GM12892 (cell line): ENCODE measurements at regions not wholly inside any gene's neighbourhood (a gene's known extent, or its start where the extent isn't known, plus 50 kb on each side); places are given as distances from the start of the nearest gene placed in this dataset.
A peak's percentile ranks its signal among the peaks of the same experiment; 100 is the strongest.

Experiments
- DNase-seq: peaks from one replicate; pipeline ENCODE4 v3.0.0; 2011; ENCODE audit not compliant: insufficient read length
- FAIRE-seq: peaks from 2 replicates; lab custom pipeline; 2011; peaks lifted over from hg19 to GRCh38; lab: Jason Lieb, UNC
- POLR2A ChIP-seq: IDR thresholded peaks from 2 replicates; pipeline ENCODE4 v1.6.1; 2011; ENCODE audit warnings: low read depth, low read length, control low read depth
- POLR2AphosphoS5 ChIP-seq: IDR thresholded peaks from 2 replicates; pipeline ENCODE4 v1.6.1; 2011; ENCODE audit warnings: low read depth, low read length, control low read depth
- TAF1 ChIP-seq: IDR thresholded peaks from 2 replicates; pipeline ENCODE4 v1.6.1; 2011; ENCODE audit warnings: low read depth, mild to moderate bottlenecking, control low read depth, low read length, borderline replicate concordance

DNA sequence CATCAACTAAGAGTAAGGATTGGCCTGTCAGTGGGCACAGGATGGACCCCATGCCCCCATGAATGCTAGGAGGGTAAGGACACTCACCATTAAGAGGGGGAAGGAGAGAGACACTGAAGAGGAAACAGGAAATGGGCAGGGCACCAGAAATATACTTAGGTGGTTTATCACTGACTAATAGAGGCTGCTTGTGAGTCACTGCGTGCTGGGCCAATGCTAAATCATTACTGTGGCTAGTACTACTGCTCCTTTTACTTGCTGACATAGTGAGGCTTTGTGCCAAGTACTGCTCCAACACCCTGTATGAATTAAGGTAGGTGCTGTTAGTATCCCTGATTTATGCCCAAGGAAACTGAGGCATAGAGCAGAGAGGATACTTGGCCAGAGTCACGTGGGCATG lies 130.4 kb upstream of the FRMPD4 start:
- peak; percentile 17 for FAIRE-seq
- DNase-seq, result no peak
- TF ChIP-seq POLR2A, result no peak
- TF ChIP-seq TAF1, result no peak

DNA sequence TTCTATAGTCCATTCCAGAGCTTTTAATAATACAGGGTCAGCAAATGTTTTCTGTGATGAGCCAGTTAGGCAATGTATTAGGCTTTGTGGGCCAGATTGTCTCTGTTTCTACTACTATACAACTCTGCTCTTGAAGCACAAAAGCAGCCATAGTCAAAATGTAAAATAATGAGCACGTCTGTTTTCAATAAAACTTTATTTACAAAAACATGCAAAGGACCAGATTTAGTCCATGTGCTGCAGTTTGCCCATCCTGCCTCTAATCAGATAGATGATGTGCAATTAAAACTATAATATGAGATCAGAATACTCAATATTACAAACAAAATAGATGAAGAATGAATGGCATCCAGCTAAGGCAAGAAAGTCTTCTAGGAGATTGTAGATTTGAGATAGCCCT lies 127.8 kb upstream of the FRMPD4 start:
- DNase-seq (no peak), FAIRE-seq (no peak)
- no peak for TF ChIP-seq POLR2AphosphoS5
- no peak for TF ChIP-seq TAF1
- no peak for TF ChIP-seq POLR2A

DNA sequence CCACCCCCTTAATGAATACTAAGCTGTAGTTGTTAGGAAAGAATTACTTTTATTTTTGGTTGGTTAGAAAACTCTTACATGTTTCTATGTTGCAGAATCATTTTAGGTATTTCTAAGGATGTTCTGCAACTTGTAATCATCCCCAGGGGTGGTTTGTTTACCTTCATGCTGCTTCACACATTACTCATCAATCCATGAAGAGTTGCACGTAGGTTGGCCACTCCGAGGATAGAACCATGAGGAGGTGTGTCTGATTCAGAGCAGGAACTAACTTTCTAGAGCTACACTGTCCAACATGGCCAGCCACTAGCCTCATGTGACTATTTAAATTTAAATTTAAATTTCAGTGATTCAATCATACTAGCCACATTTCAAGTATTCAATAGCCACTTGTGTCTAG lies 127.2 kb upstream of the FRMPD4 start:
- TF ChIP-seq POLR2A, result no peak
- no peak for TF ChIP-seq TAF1
- TF ChIP-seq POLR2AphosphoS5, result no peak

DNA sequence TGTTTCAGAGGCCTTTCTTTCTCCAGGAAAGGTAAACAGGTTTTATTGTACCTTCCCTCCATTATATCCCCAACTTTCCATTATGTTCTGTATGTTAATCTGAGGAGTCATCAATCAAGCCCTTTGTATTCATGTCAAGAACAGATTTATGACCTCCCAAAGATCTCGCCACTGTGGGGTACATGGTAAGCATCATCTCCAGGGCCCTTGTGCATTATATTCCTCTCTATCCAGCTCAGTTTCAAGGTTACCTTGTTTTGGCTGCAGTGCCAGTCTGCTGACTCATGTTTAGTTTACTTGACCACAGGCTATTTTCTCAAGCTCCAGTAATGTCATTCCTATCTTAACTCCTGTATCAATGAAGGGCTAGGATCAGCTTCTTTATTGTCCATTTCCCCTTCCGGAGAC lies 125.1 kb upstream of the FRMPD4 start:
- DNase-seq (no peak), FAIRE-seq (no peak)
- TF ChIP-seq POLR2A (no peak), POLR2AphosphoS5 (no peak), TAF1 (no peak)

More for the DNA sequence above, 127.2 kb upstream of the FRMPD4 start:
- FAIRE-seq (no peak), DNase-seq (no peak)

DNA sequence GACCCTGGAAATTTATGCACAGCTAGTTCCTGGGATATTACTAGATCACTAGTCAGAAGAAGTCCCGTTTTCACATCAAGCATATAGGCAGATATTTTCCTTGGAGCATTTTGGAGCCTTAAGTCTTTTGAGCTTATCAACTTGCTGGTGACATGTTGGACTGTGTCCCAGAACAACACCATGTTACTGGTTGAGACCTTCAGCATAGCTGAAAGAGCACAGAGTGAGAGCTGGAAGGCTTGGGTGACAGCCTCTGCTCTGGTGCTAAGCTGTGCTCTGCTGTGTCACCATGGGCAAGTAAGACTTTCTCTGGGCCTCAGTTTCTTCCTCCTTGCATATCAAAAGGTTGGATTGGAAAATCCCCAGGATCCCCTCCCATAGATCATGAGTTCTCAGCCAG lies 116.6 kb upstream of the FRMPD4 start:
- no peak for DNase-seq
- FAIRE-seq, result no peak
- no peak for TF ChIP-seq POLR2AphosphoS5
- TF ChIP-seq TAF1, result no peak
- TF ChIP-seq POLR2A, result no peak

DNA sequence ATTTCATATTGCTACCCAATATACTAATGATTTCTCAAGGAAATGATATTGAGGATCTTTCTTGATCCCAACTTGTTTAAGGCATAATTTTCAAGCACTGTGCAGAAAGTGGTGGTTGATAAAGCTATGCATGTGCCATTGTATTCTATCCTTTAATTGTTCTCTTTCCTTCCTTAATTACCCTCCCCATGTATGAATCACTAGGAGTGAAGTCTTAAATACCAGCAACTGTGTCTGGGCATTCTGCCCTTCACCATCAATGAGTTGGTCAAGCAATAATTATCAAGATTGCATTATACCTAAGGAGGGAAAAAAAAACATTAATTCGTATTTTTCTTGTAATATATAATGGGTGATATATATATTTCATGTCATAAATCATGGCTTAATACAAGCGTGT lies 111.8 kb upstream of the FRMPD4 start:
- DNase-seq (no peak), FAIRE-seq (no peak)
- TF ChIP-seq POLR2A (no peak), TAF1 (no peak), POLR2AphosphoS5 (no peak)

DNA sequence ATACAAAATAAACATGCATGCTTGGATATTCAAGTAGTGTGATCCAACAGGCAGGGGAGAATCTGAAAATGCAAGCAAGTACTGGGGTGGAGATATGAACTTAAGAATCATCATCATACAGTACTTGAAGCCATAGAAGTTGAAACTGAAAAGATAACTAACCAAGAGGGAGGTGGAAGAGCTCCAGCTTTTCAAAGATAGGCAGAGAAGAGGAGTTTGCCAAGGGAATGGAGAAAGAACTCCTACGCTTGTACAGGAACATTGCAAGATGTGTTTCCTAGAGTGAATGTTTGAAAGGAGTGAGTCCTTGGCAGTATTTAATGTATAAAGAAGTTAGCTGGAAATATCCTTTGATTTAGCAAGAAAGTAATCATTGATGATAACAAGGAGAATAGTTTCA lies 106.2 kb upstream of the FRMPD4 start:
- TF ChIP-seq TAF1, result no peak
- TF ChIP-seq POLR2A, result no peak
- no peak for TF ChIP-seq POLR2AphosphoS5
- FAIRE-seq (no peak), DNase-seq (no peak)

DNA sequence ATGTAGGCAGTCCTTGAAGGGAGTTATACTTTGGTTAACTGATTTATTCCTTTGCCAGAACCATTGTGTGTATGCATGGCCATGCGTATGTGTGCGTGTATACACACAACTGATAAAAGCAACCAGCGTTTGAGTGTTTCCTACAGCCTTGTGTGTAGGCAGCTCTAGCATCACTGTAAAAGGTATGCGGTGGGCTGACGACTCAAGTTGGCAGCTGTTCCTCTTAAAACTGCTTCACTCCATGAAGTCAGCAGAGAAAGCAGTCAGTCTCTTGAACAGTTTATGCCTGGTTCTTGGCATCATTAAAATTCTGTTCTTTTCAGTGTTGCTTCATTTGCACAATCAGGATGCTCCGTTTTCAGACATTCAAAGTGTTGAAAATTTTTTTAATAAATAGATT lies 103.5 kb upstream of the FRMPD4 start:
- TF ChIP-seq POLR2AphosphoS5 (no peak), TAF1 (no peak)
- DNase-seq (no peak), FAIRE-seq (no peak)

DNA sequence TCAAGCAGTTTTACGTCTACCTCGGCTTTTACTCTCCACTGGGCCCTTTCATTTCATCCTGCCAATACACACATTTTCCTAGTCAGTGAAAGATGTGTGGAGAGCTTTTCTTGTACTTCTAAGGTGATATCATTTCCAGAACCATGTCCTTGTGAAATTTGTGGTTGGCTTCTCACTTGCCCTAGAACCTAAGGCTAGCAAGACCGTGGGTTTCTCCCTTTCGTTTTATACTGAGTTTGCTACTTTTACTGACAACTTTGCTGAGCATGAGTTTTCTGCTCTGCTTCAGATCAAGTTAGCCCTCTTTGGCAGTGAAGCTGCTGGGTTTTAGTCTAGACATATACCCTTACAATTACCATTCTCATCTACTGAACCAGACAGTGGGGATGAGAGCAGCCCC lies 95.7 kb upstream of the FRMPD4 start:
- no peak for FAIRE-seq
- TF ChIP-seq TAF1 (no peak), POLR2A (no peak), POLR2AphosphoS5 (no peak)
- DNase-seq, result no peak

DNA sequence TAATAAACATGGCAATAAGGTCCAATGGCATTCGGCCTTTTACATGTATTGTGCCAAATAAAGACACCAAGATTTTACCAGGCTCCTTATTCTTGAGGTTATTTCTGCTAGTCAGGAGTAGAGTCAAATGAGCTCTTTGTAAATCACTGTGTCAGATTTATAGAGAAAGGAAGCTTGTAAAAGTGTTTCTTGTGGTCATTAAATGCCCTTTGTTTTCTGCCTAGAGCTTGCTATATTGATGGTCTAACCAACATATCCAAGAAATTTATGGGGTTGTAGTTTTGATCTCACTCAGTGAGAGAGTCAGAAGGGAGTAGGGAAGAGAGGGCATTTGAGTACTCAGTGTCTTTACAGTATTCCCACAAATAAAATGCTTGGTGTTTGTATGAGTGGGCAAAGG lies 86.2 kb upstream of the FRMPD4 start:
- no peak for DNase-seq
- TF ChIP-seq POLR2A (no peak), TAF1 (no peak), POLR2AphosphoS5 (no peak)
- FAIRE-seq, result no peak

DNA sequence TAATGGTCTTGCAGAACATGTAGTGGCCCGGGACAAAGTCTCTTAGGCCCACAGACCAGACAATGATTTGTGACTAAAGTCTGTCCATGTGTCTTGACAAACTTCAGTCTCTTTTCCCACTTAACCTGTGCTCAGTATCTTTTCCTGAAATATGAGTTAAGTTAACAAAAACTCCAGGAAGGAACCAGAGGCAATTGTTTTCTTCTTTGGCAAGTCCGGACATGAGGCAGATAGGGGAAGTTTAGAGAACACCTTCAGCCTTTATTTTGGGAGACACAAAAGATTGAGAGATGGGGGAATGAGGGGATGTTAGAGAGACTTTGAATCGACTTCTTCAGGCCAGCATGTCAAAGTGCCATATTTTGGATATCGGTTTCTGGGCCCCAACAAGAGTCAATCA lies 80.2 kb upstream of the FRMPD4 start:
- DNase-seq (no peak), FAIRE-seq (no peak)
- TF ChIP-seq POLR2A (no peak), TAF1 (no peak), POLR2AphosphoS5 (no peak)

DNA sequence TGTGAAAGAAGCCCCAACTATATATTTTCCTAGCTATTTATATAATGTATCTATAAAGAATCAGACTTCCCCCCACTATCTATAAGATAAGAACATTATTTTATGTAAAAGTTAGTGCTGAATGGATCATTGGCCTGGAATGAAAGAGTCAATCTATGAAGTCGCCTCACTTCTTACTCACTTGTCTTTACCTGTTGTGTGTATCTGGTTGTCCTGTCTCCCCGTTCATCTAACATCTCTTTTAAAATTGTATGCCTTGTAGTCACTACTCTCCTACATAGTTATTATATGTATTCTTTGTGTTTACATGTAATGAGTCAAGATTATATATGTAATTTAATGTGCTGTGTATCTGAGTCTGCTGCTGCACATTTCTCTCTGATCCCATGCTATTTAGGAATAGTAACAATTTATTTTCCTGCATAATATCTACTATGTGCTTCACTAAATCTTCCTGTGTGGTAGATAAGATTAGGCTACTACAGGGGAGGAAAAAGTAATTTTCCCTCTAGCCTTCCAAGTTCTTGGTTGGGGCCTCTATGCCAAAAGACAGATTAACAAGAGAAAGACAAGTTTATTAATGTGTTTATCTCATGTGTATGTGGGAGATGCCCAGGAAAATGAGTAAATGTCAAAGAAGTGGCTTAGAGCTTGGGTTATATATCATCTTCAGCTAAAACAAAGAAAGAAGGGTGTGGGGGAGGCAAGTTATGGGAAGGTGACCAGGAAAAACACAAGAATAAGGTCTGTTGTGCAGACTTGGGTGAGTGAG lies 77.6 kb upstream of the FRMPD4 start:
- TF ChIP-seq TAF1 (no peak), POLR2AphosphoS5 (no peak), POLR2A (no peak)
- no peak for FAIRE-seq
- no peak for DNase-seq
